ENCODE measurements at regions not wholly inside any gene's neighbourhood (a gene's known extent, or its start where the extent isn't known, plus 50 kb on each side); places are given as distances from the start of the nearest gene placed in this dataset.

- TF ChIP-seq ZBTB11 (CRISPR knock-in tag; IDR thresholded peaks at IDR 0.05) (no peak), REST (IDR thresholded peaks at IDR 0.05; ENCODE audit: borderline replicate concordance) (no peak), REST (CRISPR knock-in tag; IDR thresholded peaks at IDR 0.05; ENCODE audit: low read depth) (no peak), ATF4 (CRISPR knock-in tag; IDR thresholded peaks at IDR 0.05) (no peak), ZNF407 (IDR thresholded peaks at IDR 0.05; ENCODE audit: low read depth) (no peak)
Measured at GRCh38 chr2:7517088-7517487, 599.9 kb downstream of the RNF144A start (continued).

Measured in K562 (cell line).